ENCODE measurements at regions not wholly inside any gene's neighbourhood (a gene's known extent, or its start where the extent isn't known, plus 50 kb on each side); places are given as distances from the start of the nearest gene placed in this dataset.

DNA sequence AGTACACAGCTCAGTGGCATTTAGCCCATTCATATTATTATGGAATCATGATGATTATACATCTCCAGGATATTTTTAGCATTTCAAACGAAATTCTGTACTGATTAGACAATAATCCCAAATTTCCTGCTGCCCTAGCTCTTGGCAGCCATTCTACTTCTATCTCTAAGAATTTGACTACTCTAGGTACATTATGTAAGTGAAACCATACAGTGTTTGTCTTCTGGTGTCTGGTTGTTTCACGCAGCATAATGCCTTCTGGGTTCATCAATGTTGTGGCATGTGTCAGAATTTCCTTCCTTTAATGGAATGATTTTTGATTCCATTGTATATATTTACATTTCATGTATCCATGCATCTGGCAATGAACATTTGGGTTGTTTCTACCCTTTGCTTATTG lies 517.7 kb downstream of the ETS1 start:
- TF ChIP-seq CTCF (conservative IDR thresholded peaks at IDR 0.05; ENCODE audit: low read length) (no peak), EZH2phosphoT487 (IDR thresholded peaks at IDR 0.05; ENCODE audit: borderline replicate concordance) (no peak)
